HEK293 (cell line): ENCODE measurements at regions not wholly inside any gene's neighbourhood (a gene's known extent, or its start where the extent isn't known, plus 50 kb on each side); places are given as distances from the start of the nearest gene placed in this dataset.

ENCODE experiments used
- KLF17 ChIP-seq: fragments of 450-650 bp; formaldehyde crosslinking; IDR thresholded peaks from 2 replicates; pipeline ENCODE4 v1.5.1; 2016; ENCODE audit warnings: missing biosample characterization, missing genetic modification characterization
- PATZ1 ChIP-seq: fragments of 450-650 bp; formaldehyde crosslinking; IDR thresholded peaks from 2 replicates; pipeline ENCODE4 v1.5.1; 2016; ENCODE audit warnings: missing biosample characterization, missing genetic modification characterization
- TRIM28 ChIP-seq: IDR thresholded peaks from 2 replicates; pipeline ENCODE4 v1.6.1; 2011; ENCODE audit warnings: low read length, control low read depth, borderline replicate concordance
- YY1 ChIP-seq: fragments of 450-650 bp; formaldehyde crosslinking; IDR thresholded peaks from 2 replicates; pipeline ENCODE4 v1.5.1; 2018; ENCODE audit warnings: missing biosample characterization, missing genetic modification characterization
- ZBTB1 ChIP-seq: fragments of 450-650 bp; formaldehyde crosslinking; IDR thresholded peaks from 2 replicates; pipeline ENCODE4 v1.5.1; 2016; ENCODE audit warnings: missing biosample characterization, missing genetic modification characterization
- ZBTB7A ChIP-seq: fragments of 450-650 bp; formaldehyde crosslinking; IDR thresholded peaks from 2 replicates; pipeline ENCODE4 v1.5.1; 2016; ENCODE audit warnings: low read depth, missing biosample characterization, missing genetic modification characterization
- ZNF302 ChIP-seq: fragments of 450-650 bp; formaldehyde crosslinking; IDR thresholded peaks from 2 replicates; pipeline ENCODE4 v1.5.1; 2016; ENCODE audit warnings: missing biosample characterization, missing genetic modification characterization, low read depth
- ZNF416 ChIP-seq: fragments of 450-650 bp; formaldehyde crosslinking; IDR thresholded peaks from 2 replicates; pipeline ENCODE4 v1.5.1; 2016; ENCODE audit warnings: missing biosample characterization, missing genetic modification characterization
- TF ChIP-seq, protein P1 (sequence below): fragments of 450-650 bp; formaldehyde crosslinking; IDR thresholded peaks from 2 replicates; pipeline ENCODE4 v1.5.1; 2016; ENCODE audit warnings: missing biosample characterization, missing genetic modification characterization
- TF ChIP-seq, protein P2 (sequence below): fragments of 450-650 bp; formaldehyde crosslinking; IDR thresholded peaks from 2 replicates; pipeline ENCODE4 v1.5.1; 2017; ENCODE audit warnings: missing biosample characterization, missing genetic modification characterization

DNA sequence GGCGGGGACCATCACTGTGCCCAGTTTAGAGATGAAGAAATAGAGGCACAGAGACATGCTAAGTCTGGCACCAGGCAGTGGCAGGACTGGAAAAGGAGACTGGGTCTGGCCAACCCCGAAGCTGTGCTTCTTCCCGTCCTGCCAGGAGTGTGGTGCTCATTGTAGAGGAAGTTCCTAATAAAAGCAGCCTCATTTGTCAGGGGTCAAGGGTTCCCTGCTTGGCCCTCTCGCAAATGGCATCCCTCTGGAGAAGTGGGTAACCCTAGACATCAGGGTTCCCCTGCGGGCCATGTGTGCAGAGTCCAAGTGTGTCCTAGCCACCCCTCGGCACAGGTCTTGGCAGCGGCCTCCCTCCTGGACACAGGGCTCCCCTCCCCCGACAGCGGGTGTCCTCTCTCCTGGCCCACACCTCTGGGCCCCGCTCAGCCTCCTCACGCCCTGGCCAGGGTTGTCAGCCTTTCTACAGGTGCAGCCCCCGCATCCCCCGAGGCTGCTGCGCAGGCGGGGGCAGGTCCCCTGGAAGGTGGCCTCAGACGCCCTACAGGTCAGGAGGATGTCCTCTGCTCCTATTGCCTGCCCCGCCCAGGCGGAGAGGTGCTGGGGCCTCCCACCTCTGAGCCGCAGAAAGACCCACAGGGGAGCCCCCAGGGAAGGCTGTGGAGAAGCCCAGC lies 61.8 kb upstream of the PRR20G start:
- TF ChIP-seq ZBTB7A (tag by site-specific recombination) (no peak), TRIM28 (no peak), PATZ1 (no peak), ZNF302 (tag by site-specific recombination) (no peak), KLF17 (no peak), YY1 (no peak), ZBTB1 (tag by site-specific recombination) (no peak), ZNF416 (tag by site-specific recombination) (no peak)
- TF ChIP-seq, protein P1, sequence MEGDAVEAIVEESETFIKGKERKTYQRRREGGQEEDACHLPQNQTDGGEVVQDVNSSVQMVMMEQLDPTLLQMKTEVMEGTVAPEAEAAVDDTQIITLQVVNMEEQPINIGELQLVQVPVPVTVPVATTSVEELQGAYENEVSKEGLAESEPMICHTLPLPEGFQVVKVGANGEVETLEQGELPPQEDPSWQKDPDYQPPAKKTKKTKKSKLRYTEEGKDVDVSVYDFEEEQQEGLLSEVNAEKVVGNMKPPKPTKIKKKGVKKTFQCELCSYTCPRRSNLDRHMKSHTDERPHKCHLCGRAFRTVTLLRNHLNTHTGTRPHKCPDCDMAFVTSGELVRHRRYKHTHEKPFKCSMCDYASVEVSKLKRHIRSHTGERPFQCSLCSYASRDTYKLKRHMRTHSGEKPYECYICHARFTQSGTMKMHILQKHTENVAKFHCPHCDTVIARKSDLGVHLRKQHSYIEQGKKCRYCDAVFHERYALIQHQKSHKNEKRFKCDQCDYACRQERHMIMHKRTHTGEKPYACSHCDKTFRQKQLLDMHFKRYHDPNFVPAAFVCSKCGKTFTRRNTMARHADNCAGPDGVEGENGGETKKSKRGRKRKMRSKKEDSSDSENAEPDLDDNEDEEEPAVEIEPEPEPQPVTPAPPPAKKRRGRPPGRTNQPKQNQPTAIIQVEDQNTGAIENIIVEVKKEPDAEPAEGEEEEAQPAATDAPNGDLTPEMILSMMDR, result no peak
- TF ChIP-seq, protein P2, sequence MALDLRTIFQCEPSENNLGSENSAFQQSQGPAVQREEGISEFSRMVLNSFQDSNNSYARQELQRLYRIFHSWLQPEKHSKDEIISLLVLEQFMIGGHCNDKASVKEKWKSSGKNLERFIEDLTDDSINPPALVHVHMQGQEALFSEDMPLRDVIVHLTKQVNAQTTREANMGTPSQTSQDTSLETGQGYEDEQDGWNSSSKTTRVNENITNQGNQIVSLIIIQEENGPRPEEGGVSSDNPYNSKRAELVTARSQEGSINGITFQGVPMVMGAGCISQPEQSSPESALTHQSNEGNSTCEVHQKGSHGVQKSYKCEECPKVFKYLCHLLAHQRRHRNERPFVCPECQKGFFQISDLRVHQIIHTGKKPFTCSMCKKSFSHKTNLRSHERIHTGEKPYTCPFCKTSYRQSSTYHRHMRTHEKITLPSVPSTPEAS (tag by site-specific recombination), result no peak
